22Rv1 (cell line): ENCODE measurements at regions not wholly inside any gene's neighbourhood (a gene's known extent, or its start where the extent isn't known, plus 50 kb on each side); places are given as distances from the start of the nearest gene placed in this dataset.

Experiments used
- H3K27ac ChIP-seq: fragments of 450-650 bp; 2 replicates; pipeline ENCODE4 v1.5.1; 2017
- ZFX ChIP-seq: fragments of 450-650 bp; IDR thresholded peaks from 2 replicates; pipeline ENCODE4 v1.6.1; 2017; ENCODE audit warnings: antibody characterized with exemption, borderline replicate concordance
- TF ChIP-seq, protein P1 (sequence below): fragments of 450-650 bp; IDR thresholded peaks from 2 replicates; pipeline ENCODE4 v1.5.1; 2017; ENCODE audit warnings: mild to moderate bottlenecking

DNA sequence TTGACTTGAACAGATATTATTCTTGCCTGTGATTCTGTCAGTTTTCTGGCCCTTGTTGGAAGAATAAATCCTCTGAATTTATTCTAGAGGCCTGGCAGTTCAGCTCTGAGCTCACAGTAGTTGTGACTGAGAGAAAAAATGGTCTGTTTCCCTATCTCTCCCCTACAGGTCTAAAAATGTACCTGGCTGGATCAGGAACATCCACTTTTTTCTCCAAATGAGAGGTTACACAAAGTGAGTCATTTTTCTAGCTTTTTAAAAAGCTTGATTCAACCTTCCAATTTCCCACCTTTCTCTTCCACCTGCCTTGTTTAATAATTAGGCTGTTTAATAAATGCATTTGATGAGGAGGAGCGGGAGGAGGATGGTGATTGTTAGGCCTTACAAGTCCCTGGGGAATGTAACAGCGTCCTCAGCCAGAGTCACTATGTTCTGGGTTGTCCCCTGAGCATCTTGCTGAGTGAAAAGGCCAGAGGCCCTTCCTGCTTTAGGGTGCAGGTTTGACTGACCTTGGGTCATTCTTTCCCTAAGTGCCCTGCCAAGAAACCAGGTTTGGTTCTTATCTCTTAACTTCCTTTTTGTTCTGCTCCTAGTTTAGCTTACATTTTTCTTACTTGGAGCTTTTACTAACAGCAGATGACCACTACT lies 91.7 kb upstream of the FUT8 start:
- TF ChIP-seq, protein P1, sequence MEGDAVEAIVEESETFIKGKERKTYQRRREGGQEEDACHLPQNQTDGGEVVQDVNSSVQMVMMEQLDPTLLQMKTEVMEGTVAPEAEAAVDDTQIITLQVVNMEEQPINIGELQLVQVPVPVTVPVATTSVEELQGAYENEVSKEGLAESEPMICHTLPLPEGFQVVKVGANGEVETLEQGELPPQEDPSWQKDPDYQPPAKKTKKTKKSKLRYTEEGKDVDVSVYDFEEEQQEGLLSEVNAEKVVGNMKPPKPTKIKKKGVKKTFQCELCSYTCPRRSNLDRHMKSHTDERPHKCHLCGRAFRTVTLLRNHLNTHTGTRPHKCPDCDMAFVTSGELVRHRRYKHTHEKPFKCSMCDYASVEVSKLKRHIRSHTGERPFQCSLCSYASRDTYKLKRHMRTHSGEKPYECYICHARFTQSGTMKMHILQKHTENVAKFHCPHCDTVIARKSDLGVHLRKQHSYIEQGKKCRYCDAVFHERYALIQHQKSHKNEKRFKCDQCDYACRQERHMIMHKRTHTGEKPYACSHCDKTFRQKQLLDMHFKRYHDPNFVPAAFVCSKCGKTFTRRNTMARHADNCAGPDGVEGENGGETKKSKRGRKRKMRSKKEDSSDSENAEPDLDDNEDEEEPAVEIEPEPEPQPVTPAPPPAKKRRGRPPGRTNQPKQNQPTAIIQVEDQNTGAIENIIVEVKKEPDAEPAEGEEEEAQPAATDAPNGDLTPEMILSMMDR = no peak
- no peak for TF ChIP-seq ZFX
- H3K27ac ChIP-seq = no peak overlapping the region

- no peak for TF ChIP-seq ZFX
- TF ChIP-seq, protein P1 = no peak
Measured at GRCh38 chr14:65321370-65321875, 91.1 kb upstream of the FUT8 start.

GRCh38 chr14:65329481-65329880 lies 83.0 kb upstream of the FUT8 start:
- no peak overlapping the region for H3K27ac ChIP-seq
- TF ChIP-seq ZFX = no peak
- TF ChIP-seq, protein P1 = no peak

More at GRCh38 chr14:65321370-65321875, 91.1 kb upstream of the FUT8 start:
- H3K27ac ChIP-seq = no peak overlapping the region

DNA sequence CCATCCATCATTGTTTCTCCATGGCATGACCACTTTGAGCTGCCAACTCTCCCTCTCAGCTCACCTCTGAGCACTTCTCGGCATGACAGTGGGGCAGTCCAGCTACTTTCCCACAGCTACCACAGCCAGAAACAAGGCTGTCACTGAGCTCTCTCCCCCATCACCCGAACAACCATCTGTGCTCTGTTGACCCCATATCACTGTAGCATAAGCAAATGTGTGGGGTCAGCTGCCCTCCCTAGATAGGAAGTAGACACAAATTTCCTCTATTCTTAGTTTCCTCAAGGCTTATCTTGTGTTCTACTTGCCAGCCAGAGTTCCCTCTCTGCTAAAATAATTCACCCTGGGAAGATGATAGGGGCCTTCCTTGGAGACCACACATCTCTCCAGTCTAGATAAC lies 82.6 kb upstream of the FUT8 start:
- no peak overlapping the region for H3K27ac ChIP-seq
- TF ChIP-seq, protein P1 = no peak
- TF ChIP-seq ZFX = no peak

DNA sequence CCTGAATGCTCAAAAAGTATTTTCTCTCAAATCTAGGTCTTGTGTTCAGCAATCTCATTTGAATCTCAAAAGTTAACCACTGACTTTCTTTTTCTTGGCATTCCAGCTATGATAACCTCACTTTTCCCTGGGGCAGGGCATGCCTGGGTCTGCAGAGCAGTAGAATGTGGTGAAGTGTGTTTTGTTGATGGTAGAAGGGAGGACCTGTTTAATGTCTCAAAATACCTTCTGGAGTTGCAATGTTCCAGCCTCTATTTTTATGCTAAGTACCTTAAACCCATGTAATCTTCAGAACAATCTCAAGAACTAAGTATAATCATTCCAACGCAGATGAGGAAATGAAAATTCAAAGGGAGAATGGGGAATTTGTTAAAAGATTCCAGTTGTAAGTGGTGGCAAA lies 82.1 kb upstream of the FUT8 start:
- H3K27ac ChIP-seq = no peak overlapping the region

GRCh38 chr14:65331652-65332051 lies 80.9 kb upstream of the FUT8 start:
- TF ChIP-seq ZFX = no peak
- H3K27ac ChIP-seq = no peak overlapping the region

More for the DNA sequence above, 82.1 kb upstream of the FUT8 start:
- TF ChIP-seq, protein P1 = no peak
- no peak for TF ChIP-seq ZFX

- no peak overlapping the region for H3K27ac ChIP-seq
- no peak for TF ChIP-seq ZFX
- TF ChIP-seq, protein P1 = no peak
Measured at GRCh38 chr14:65332141-65332871, 80.2 kb upstream of the FUT8 start.
